ENCODE measurements at regions not wholly inside any gene's neighbourhood (a gene's known extent, or its start where the extent isn't known, plus 50 kb on each side); places are given as distances from the start of the nearest gene placed in this dataset.

GRCh38 chr12:118651487-118651886, 275.1 kb downstream of the SUDS3 start:
- no peaks in the 10 kb centered on the region for H3F3A ChIP-seq (ENCODE audit: insufficient read depth, low read length, poor library complexity, severe bottlenecking)
- no peaks in the 10 kb centered on the region for H3K9me2 ChIP-seq (ENCODE audit: insufficient read depth, low read length)
- H3K9me3 ChIP-seq (ENCODE audit: low read length) = no peaks in the 10 kb centered on the region
- no peak overlapping the region for H3K9ac ChIP-seq (ENCODE audit: low read length)
- TF ChIP-seq RAD21 (conservative IDR thresholded peaks at IDR 0.05) (no peak), REST (IDR thresholded peaks at IDR 0.05; ENCODE audit: borderline replicate concordance) (no peak), POLR2AphosphoS5 (IDR thresholded peaks at IDR 0.05) (no peak), CTCF (IDR thresholded peaks at IDR 0.05; ENCODE audit: poor library complexity, severe bottlenecking) (no peak), SMC3 (conservative IDR thresholded peaks at IDR 0.05; ENCODE audit: poor library complexity) (no peak), TAF1 (IDR thresholded peaks at IDR 0.05; ENCODE audit: low read depth) (no peak)
- H3K27ac ChIP-seq (ENCODE audit: low read length) = no peak overlapping the region
- H3K36me3 ChIP-seq (ENCODE audit: insufficient read depth, low read length) = no peaks in the 10 kb centered on the region
- H2AFZ ChIP-seq (ENCODE audit: low read depth, low read length) = no peak overlapping the region
- no peaks in the 10 kb centered on the region for H3K79me2 ChIP-seq (replicated peaks; ENCODE audit: insufficient read depth, low read length)
- no peaks in the 10 kb centered on the region for H3K27me3 ChIP-seq (ENCODE audit: insufficient read depth, low read depth, low read length)
- no peak overlapping the region for H3K4me2 ChIP-seq (ENCODE audit: low read length)
- no peaks in the 10 kb centered on the region for H4K20me1 ChIP-seq (ENCODE audit: insufficient read depth)
- H3K4me3 ChIP-seq (ENCODE audit: low read length) = no peak overlapping the region

- Histone ChIP-seq H3K9me2 (ENCODE audit: insufficient read depth, low read length) (no peaks in the 10 kb centered on the region), H3K4me3 (ENCODE audit: low read length) (no peak overlapping the region), H3K79me2 (replicated peaks; ENCODE audit: insufficient read depth, low read length) (no peaks in the 10 kb centered on the region), H3K4me2 (ENCODE audit: low read length) (no peak overlapping the region), H3K27me3 (ENCODE audit: insufficient read depth, low read depth, low read length) (no peaks in the 10 kb centered on the region), H3K9me3 (ENCODE audit: low read length) (no peaks in the 10 kb centered on the region), H3K9ac (ENCODE audit: low read length) (no peak overlapping the region), H3K36me3 (ENCODE audit: insufficient read depth, low read length) (no peaks in the 10 kb centered on the region), H4K20me1 (ENCODE audit: insufficient read depth) (no peaks in the 10 kb centered on the region), H3K27ac (ENCODE audit: low read length) (no peak overlapping the region), H2AFZ (ENCODE audit: low read depth, low read length) (no peak overlapping the region), H3F3A (ENCODE audit: insufficient read depth, low read length, poor library complexity, severe bottlenecking) (no peaks in the 10 kb centered on the region)
- TF ChIP-seq RAD21 (conservative IDR thresholded peaks at IDR 0.05) (no peak), POLR2AphosphoS5 (IDR thresholded peaks at IDR 0.05) (no peak), REST (IDR thresholded peaks at IDR 0.05; ENCODE audit: borderline replicate concordance) (no peak), TAF1 (IDR thresholded peaks at IDR 0.05; ENCODE audit: low read depth) (no peak), EP300 (conservative IDR thresholded peaks at IDR 0.05; ENCODE audit: poor library complexity, severe bottlenecking) (no peak), CTCF (IDR thresholded peaks at IDR 0.05; ENCODE audit: poor library complexity, severe bottlenecking) (no peak), SMC3 (conservative IDR thresholded peaks at IDR 0.05; ENCODE audit: poor library complexity) (no peak), EZH2 (IDR thresholded peaks at IDR 0.05; ENCODE audit: borderline replicate concordance, insufficient read depth, low read length, poor library complexity, severe bottlenecking) (no peak)
Measured at GRCh38 chr12:118655588-118655987, 279.2 kb downstream of the SUDS3 start.
